GM21423 (cell line): ENCODE measurements at regions not wholly inside any gene's neighbourhood (a gene's known extent, or its start where the extent isn't known, plus 50 kb on each side); places are given as distances from the start of the nearest gene placed in this dataset.
A peak's percentile ranks its signal among the peaks of the same experiment; 100 is the strongest.
"Not testable (repeated sequence)": the region's sequence is repeated elsewhere in the genome, so short reads cannot be mapped to it uniquely, and the experiment has no call there.

ENCODE experiments used
- ATAC-seq: cut with Tn5 transposase; IDR thresholded peaks from one replicate; pipeline ENCODE4 v1.9.1; 2021; ENCODE audit warnings: mild to moderate bottlenecking, moderate library complexity; ENCODE audit not compliant: unreplicated experiment

DNA sequence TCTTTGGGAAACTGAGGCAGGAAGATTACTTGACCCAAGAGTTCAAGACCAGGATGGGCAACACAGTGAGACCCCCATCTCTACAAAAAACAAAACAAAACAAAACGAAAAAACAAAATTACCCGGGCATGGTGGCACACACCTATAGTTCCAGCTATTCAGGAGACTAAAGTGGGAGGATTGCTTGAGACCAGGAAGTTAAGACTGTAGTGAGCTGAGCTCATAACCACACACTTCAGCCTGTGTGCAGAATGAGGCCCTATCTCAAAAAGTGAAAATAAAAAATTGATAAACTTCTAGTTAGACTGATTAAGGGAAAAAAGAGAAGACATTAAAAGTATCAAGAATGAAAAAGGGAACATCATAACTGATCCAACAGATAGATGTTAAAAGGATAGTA is 154.0 kb downstream of the RHOU start:
- ATAC-seq, result no peak

DNA sequence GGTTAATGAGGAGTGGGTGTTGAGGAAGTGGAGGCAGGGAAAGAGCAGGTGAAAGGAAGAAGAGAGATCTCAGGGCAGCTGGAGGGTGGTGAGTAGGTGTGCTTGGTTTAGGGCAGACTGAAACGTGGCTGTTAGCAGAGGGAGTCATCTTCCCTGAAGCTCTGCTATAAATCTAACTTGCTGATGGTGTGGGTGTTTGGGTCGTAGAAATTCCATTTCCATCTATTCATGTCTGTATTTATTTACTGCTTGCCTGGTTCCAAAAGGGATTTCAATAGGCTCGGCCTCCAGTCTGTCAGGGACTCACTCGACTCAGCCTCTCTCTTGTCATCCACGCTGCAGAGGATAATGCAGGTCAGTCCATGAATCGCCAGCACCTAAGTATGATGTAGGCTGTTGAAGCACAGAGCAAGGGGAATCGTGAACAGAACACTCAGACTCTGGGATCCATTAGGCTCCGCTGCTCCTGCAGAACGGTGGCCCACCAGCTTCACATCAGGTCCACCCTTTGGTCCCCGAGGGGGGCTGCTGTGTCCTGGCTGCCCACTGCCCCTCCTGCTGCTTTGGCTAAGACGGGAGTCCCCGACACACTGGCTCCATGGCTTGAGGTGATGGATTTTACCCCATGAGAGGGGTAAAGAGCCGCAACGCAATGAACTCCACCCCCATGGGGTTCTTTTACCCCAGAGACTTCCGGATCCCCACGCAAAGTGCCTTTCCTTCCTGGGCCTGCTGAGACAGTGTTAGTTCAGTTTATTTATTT is 156.2 kb downstream of the RHOU start:
- ATAC-seq, result no peak

DNA sequence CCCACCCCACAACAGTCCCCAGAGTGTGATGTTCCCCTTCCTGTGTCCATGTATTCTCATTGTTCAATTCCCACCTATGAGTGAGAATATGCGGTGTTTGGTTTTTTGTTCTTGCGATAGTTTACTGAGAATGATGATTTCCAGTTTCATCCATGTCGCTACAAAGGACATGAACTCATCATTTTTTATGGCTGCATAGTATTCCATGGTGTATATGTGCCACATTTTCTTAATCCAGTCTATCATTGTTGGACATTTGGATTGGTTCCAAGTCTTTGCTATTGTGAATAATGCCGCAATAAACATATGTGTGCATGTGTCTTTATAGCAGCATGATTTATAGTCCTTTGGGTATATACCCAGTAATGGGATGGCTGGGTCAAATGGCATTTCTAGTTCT is 156.9 kb downstream of the RHOU start:
- ATAC-seq, result not testable (repeated sequence)

DNA sequence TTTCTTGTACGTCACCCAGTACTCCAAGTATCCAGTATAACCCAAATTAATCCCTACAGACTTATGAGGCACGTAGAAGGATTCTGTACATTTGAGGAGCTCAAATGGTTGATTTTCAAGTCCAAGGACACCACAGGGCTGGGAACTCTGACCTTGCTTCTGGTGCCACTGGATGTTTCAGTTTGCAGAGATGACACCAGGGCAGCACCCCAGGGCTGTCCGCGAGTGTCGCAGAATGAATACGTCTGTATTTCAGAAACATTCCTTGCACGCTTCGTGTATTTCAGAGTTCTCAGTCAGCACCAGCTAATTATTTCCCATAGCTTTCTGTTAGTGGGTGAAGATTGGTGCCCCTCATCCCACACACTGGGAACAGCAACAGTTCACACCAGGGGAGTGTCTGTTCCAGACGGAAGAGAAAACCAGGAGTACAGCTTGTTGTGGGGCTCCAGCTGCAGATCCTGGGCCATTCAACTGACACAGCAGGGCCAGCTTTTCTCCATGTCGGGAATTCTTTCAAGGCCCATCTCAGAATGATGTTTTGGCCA is 159.2 kb downstream of the RHOU start:
- ATAC-seq, result no peak

DNA sequence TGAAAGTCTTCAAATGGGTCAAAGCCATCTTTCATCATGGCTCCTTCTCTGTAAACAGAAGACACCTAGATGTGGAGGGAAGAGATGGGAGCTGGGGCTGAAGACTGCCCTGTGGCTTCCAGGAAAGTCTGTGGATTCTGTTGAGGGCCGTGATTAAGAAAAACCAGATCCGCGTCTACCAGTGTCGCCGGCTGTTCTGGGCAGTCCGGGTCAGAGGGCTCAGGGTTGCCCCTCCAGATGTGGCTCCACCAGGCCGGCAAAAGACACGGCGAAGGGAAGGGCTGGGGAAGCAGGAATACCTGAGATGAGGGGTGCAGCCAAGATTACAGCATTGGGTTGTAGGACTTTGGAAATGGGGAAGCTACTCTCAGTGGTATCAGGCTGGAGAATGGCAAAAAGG is 162.6 kb downstream of the RHOU start:
- ATAC-seq, result no peak

DNA sequence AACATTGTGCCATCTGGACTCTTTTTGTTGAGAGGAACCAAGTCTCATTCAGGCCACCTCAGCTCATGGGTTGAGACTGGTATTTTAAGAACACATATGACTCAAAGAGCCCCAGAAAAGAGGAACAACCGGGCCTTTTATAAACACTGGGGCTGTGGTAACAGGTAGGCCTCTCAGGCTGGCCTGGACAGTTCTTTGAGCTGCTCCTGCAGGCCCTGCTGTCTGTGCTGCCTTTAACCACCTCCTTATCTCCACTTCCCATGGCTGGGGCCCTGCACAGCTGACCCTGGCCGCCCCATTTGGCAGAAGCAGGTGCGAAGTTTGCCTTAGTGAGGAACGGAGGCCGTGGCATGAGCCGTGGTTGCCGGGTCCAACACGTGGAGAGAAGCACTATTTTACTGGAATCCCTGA is 163.3 kb downstream of the RHOU start:
- peak; percentile 75 for ATAC-seq

DNA sequence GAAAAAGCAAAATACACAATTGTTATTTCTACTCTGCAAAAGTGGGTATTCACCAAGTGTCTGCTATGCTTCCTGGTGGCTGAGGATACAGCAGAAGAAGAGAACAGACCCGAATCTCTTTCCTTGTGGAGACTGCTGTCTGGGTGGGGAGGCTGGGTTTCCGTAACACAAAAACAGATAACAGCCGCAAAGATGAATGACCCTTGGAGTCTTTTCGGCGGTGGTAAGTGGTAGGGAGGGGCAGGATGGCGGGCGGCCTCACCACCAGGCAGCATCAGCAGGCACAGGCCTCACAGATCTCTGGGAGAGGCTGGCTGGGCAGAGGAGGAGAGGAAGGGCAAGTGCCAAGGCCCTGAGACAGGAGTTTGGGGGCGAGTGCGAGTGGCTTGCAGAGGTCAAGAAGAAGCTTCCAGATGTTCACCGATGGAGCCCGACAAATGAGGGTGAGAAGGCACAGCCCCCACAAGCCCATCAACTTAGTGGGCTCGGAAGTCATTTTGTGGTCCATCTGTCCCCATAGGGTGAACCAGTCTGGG is 164.2 kb downstream of the RHOU start:
- ATAC-seq, result no peak

DNA sequence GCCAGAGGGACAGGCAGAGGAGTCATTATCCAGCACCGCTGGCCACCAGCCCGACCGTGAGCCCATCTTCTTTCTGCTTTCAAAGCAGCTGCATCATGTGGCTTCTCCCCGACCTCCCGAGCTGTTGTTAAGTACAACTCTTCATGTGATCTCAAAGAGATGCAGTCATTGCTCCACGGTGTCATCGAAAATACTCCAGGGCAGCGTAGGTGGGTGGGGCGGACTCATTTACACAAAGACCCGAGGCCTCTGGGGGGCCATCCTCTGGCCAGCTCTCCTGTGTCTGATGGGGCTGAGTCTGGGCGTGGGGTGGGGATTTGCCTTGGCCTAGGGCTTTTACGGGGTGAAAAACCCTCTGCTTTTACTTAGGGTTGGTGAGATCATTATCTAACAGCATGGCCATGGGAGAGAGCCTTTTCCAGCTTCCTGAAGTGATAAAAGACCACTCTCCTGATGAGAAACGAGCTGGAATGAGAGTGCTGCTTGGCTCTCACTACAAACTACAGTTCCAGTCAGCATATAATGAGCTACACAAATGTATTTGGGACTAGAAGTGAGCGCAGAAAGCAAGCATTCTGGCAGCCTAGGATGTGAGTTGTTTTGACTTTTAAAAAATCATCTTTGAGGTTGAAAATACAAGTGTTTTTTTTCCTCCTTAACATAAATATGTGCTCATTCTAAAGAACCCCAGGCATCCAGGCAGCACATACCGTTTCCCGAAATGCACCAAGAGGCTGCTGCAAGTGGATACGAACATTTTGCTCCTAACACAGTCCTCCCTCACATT is 165.0 kb downstream of the RHOU start:
- no peak for ATAC-seq

DNA sequence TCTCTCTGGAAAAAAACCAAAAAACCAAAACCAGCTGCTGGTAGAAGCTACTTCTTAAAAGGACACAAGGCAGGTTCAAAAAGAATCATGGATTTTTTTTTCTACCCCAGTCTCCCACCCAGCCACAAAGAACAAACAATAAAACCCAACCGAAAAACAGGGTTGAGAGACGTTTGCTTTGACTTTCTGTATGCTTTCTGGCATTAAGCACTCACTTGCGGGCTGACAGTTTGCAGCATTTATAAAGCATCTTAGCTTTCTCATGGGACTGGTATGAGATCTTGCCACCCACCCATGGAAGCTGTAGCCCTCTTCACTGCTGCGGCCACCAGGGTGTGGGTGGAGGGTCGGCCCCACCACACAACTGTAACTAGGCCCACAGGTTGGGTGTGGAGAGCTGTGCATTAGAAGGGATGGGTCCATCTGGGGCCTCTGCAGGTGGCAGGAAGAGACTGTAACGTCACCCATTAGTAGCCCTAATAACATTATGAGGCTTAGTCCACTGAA is 165.7 kb downstream of the RHOU start:
- ATAC-seq, result no peak

DNA sequence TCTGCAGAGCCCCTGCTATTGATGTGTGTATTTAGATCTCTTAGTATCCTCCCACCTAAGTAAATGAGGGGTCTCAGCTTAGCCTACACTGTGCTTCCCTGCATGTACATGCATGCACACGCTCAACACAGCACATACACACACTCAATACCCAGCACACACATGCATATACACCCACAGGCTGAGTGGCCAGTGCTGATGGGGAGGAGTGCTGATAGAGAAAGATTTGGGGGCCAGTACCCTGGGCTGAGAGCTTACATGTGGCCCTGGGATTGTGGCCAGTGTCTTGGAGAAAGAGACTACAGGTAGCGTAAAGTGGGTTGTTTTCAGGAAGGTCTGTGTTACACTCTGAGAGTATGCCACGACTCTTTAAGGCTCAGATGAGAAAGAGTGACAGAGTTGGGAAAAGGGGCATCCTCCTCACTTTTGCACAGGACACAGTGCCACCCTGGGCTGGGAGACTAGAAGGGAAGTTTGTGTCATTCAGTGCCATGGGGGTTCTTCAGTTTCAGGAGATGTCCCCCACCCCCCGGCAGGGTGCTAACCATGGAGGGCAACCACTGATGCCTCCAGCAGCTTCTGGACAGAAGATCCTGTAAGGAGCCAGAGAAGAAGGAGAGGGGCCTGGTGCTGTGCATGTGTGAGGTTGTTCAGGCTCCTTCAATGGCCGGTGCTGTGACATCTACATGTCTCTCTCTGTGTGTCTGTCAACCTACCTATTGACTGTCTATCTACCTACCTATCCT is 166.8 kb downstream of the RHOU start:
- ATAC-seq, result no peak

DNA sequence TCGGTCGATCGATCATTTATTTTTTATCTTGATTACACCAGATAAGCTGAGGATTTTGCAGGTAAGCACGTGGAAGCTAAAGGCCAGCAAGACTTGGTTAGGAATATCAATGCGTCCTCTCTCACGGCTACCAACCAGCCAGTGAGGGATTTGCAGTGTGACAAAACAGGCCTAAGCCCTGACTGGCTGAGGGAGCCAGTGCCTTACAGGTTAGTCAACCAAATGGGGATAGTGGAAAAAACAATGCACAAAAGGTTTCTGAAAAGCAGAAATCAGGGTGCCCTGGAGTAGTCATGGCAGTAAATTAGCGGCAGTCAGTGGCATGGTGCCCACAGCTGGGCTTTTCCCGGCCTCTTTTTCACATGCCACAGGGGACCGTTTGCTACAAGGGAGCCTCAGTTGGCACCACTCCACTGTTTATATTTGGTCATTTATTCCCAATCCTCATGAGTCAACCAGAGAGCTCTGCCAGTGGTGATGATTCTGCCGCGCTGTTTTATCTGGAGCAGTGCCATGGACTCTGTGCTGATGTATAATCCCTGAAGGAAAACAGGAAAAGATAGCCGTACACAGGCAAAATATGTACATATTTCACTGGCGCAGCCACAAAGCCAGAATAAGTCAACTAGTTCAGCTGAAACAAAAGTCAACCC is 167.6 kb downstream of the RHOU start:
- ATAC-seq, result no peak

DNA sequence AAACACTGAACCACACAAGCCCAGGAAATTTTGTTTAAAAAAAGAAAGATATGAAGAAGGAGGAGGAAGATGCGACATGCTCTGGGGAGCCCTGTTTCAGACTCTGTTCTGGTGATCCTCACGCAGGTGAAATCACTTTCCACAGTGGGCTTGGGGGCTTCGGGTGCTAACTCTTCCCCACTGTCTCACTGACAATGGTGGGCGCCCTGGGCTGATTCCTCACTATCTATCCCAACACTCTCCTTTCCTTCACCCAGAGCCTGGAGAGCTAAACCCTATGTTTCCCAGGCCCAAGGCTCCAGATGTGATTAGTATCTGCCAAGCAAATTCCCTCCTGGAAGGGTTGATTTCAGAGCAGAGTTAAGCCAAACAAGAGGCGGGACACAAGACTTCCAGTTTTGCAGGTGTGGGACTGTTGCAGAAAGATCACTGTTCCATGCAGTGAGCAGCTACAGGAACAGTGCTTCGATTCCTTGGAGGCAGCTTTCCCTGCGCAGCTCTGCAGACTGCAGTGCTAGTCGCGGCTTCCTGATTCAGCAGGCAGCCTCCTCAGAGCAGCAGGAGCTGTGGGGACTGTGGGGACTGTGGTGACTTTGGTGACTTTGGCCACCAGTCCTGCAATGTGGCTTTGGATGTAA is 168.3 kb downstream of the RHOU start:
- ATAC-seq, result no peak

DNA sequence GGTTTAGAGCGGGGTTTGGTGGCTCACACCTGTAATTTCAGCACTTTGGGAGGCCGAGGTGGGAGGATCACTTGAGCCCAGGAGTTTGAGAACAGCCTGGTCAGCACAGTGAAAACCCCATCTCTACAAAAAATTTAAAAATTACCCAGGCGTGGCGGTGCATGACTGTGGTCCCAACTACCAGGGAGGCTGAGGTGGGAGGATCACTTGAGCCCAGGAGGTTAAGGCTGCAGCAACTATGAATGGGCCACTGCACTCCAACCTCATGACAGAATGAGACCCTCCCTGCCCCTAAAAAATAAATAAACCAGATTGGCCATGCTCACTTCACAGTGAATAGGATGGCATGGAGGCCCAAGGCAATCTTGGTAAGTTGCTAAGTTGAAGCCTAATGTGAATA is 168.9 kb downstream of the RHOU start:
- ATAC-seq, result no peak

DNA sequence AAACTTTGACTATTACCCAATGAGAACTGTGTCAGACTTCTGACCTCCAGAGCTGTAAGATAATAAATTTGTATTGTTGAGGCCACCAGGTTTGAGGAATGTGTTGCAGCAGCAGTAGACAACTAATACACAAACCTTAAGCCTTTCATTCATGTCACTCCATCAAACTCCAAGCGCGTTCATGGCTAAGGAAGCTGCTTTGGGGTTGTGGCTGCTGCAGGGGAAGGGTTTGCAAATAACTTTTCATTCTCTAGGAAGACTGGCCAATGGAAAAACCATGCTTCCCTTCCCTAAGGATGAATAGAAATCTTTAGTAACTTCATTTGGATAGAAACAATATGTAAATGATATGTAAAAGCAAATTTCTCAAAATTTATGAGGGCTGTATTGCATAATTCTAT is 170.4 kb downstream of the RHOU start:
- no peak for ATAC-seq

DNA sequence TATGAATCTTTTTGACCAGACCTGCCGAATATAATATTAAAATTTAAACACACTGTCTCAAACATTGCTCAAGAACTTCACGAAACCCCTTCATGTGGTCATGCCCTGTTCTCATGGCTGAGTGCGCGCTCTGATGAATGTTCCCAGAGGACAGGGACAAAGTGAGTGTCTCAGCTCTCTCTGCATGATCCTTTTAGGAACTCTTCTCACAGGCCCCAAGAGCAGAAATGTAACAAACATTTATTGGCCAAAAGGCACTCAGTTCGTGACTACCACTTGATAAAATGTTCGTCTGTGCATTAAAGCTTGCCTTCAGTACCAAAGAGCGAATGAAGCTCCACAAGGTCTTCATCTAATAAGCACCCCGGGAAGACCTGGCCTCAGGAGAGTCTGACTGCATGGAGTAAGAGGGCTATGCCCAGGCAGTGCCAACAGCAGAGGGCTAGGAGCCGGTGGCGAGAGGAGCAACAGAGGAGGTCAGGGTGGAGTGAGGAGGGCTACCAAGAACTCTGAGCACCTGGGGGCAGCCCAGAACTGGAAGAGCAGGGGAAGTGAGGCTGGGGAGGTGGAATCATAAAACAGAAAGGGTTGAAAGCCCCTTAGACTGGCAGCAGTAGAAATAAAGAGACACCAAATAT is 171.1 kb downstream of the RHOU start:
- no peak for ATAC-seq

DNA sequence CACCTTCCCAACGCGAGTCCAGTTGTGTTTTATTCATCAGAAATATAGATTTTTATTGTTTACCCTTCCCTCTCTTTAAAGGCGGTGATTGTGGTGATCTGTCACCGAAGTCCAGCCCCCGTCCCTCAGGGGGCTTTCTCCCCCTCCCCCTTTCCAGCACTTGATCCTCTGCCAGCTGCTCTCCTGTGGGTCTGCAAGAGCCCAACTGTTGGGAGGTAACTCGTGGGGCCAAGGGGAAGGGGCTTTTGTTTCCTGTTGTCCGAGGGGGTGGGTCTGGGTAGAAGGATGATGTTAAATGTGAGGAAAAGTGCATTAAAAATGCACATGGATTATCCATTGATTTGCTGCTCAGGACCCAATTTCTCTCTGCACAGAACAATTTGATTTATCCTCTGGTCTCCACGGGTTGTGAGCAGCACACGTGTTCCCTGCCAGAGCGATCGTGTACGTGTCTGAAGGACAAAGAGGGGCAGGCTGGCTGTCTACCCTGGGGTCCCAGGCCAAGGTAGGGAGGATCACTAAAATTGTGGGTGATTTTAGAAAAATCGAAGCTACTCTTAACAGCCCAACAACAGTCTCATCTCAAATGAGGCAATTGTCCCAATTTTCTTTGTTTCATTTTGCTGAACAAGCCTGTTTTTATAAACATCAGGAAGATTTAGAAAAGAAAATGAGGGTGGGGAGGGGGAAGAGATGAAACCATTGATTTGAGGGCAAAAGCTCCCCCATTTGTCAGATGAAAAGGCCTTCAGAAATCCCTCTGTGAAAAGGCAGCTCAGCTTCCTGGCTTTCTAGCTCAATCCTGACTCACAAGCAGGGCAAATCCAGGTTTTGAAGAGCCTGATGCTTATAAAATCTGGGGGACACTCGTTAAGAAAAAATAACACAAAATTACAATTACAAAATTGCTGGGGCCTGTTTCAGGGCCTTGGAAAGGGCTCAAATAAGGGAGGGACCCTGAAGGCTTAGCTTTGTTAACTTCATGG is 176.2 kb downstream of the RHOU start:
- ATAC-seq, result no peak

DNA sequence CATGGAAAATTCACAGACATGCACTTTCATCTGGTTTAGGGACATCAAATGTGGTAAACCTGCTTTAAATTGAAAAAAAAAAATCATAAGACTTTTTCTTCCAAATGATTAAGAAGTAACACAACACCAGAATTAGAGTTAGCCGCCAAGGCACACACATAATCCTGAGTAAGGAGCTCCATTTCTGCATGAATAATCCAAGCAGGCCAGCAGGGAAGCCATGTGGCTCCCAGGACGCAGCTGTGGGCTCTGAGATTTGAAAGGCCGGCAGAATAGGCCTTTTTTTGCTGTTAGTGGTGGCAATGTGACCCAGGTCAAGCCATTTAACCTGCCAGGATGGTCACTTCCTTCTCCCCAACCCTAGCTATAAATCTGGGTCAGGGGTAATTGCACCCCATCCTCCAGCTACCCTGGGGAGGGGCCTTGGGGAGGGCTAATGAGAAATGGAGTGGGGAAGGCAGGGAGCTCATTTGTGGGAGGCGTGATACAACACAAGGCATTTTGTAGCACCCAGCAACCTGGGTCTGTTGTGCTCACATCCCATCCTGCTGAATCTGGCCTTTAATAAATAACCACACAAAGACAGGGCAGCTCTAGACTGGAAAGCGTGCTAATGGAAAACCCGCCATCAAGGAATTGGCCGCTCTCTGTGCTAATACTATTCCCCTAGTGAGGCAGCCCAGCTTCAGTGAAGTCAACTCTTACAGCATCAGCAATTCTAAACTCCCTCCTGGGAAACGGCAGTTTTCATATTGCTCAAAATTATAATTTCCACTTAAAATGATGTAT is 178.5 kb downstream of the RHOU start:
- ATAC-seq, result no peak

DNA sequence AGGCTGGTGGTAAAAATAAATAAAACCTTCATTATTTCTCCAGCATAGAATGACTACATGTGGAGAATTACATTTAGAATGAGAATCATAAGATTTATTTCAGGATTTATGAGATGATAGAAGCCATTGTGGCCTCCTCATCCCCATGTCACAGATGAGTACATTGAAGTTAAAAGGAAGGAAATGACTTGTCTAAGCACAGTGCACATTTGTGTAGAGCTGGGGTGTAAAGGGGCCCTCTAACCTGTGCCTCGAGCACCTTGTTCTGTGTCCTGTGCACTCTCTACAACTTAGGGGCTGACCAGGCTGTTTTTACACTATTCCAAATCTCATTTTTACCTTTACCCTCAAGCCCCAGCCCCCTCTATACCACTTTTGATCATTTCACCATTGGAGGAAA is 179.4 kb downstream of the RHOU start:
- no peak for ATAC-seq
